GM23338 (cell line): ENCODE measurements at regions not wholly inside any gene's neighbourhood (a gene's known extent, or its start where the extent isn't known, plus 50 kb on each side); places are given as distances from the start of the nearest gene placed in this dataset.

Experiments
- CREB1 ChIP-seq: fragments of 250-450 bp; sonication (Bioruptor Pico); IDR thresholded peaks from 2 replicates; pipeline ENCODE4 v1.5.0; 2020; ENCODE audit warnings: low read depth, mild to moderate bottlenecking, moderate library complexity
- CTCF ChIP-seq, 2 experiments: fragments of 200-600 bp in 1 of 2; sonication (generic) in 1 of 2; conservative IDR thresholded peaks; 2 replicates each; pipeline versions ENCODE4 v1.5.1 to v1.6.1; 2016 to 2017; ENCODE audit warnings: antibody characterized with exemption in 2 of 2, low read depth in 2 of 2, mild to moderate bottlenecking in 2 of 2, moderate library complexity in 1 of 2
- EZH2 ChIP-seq: fragments of 200-600 bp; sonication (generic); IDR thresholded peaks from one replicate; pipeline ENCODE4 v1.8.0; 2017; ENCODE audit warnings: antibody characterized with exemption, mild to moderate bottlenecking, low read depth; ENCODE audit not compliant: unreplicated experiment
- EZH2phosphoT487 ChIP-seq: fragments of 200-600 bp; sonication (generic); IDR thresholded peaks from one replicate; pipeline ENCODE4 v1.8.1; 2018; ENCODE audit warnings: antibody characterized with exemption; ENCODE audit not compliant: unreplicated experiment
- JUNB ChIP-seq: IDR thresholded peaks from one replicate; pipeline ENCODE4 v1.6.1; 2016; ENCODE audit warnings: antibody characterized with exemption; ENCODE audit not compliant: unreplicated experiment
- NANOG ChIP-seq: IDR thresholded peaks from 2 replicates; pipeline ENCODE4 v1.6.1; 2016; ENCODE audit warnings: antibody characterized with exemption, borderline replicate concordance
- POLR2AphosphoS5 ChIP-seq: IDR thresholded peaks from 2 replicates; pipeline ENCODE4 v1.6.1; 2016; ENCODE audit warnings: antibody characterized with exemption, low read depth
- STAT1 ChIP-seq: IDR thresholded peaks from one replicate; pipeline ENCODE4 v1.6.1; 2016; ENCODE audit warnings: antibody characterized with exemption; ENCODE audit not compliant: unreplicated experiment
- ZNF114 ChIP-seq: fragments of 250-450 bp; sonication (Bioruptor Pico); IDR thresholded peaks from 2 replicates; pipeline ENCODE4 v1.5.0; 2020; ENCODE audit warnings: mild to moderate bottlenecking, moderate library complexity
- ZNF331 ChIP-seq: fragments of 250-450 bp; sonication (Bioruptor Pico); IDR thresholded peaks from 2 replicates; pipeline ENCODE4 v1.5.0; 2020; ENCODE audit warnings: low read depth, mild to moderate bottlenecking, moderate library complexity
- TF ChIP-seq, protein P1 (sequence below): IDR thresholded peaks from one replicate; pipeline ENCODE4 v1.6.1; 2018; ENCODE audit warnings: antibody characterized with exemption; ENCODE audit not compliant: unreplicated experiment
- TF ChIP-seq, protein P2 (sequence below): IDR thresholded peaks from 2 replicates; pipeline ENCODE4 v1.6.1; 2016; ENCODE audit warnings: antibody characterized with exemption
- TF ChIP-seq, protein P3 (sequence below): fragments of 250-450 bp; sonication (Bioruptor Pico); IDR thresholded peaks from 2 replicates; pipeline ENCODE4 v1.5.0; 2020; ENCODE audit warnings: mild to moderate bottlenecking, moderate library complexity

DNA sequence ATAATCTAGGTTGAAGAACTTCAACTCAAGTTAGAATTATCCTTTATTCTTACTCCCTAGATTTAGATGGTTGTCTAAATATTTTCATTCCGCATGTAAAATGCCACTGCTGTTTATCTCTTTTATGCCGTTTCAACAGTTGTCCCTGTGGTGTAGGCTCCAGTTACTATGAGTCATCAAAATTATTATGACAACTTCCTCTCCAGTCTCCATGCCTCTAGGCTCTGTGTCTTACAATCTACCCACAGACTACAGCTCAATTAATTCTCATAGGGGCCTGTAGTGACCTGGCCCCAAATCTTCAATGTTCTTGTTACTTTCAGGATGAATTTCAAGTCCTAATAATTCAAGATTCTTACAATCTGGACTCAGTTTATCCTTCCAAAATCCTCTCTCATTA, 105.8 kb upstream of the UNC13C start:
- TF ChIP-seq CTCF (conservative IDR thresholded peaks at IDR 0.05; ENCODE audit: low read depth in 2 of 2) = no peak
- TF ChIP-seq EZH2phosphoT487 = no peak
- no peak for TF ChIP-seq EZH2
- TF ChIP-seq POLR2AphosphoS5 = no peak
- TF ChIP-seq, protein P1, sequence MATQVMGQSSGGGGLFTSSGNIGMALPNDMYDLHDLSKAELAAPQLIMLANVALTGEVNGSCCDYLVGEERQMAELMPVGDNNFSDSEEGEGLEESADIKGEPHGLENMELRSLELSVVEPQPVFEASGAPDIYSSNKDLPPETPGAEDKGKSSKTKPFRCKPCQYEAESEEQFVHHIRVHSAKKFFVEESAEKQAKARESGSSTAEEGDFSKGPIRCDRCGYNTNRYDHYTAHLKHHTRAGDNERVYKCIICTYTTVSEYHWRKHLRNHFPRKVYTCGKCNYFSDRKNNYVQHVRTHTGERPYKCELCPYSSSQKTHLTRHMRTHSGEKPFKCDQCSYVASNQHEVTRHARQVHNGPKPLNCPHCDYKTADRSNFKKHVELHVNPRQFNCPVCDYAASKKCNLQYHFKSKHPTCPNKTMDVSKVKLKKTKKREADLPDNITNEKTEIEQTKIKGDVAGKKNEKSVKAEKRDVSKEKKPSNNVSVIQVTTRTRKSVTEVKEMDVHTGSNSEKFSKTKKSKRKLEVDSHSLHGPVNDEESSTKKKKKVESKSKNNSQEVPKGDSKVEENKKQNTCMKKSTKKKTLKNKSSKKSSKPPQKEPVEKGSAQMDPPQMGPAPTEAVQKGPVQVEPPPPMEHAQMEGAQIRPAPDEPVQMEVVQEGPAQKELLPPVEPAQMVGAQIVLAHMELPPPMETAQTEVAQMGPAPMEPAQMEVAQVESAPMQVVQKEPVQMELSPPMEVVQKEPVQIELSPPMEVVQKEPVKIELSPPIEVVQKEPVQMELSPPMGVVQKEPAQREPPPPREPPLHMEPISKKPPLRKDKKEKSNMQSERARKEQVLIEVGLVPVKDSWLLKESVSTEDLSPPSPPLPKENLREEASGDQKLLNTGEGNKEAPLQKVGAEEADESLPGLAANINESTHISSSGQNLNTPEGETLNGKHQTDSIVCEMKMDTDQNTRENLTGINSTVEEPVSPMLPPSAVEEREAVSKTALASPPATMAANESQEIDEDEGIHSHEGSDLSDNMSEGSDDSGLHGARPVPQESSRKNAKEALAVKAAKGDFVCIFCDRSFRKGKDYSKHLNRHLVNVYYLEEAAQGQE = no peak
- TF ChIP-seq CREB1 (CRISPR knock-in tag) = no peak
- TF ChIP-seq ZNF331 = no peak
- TF ChIP-seq, protein P2, sequence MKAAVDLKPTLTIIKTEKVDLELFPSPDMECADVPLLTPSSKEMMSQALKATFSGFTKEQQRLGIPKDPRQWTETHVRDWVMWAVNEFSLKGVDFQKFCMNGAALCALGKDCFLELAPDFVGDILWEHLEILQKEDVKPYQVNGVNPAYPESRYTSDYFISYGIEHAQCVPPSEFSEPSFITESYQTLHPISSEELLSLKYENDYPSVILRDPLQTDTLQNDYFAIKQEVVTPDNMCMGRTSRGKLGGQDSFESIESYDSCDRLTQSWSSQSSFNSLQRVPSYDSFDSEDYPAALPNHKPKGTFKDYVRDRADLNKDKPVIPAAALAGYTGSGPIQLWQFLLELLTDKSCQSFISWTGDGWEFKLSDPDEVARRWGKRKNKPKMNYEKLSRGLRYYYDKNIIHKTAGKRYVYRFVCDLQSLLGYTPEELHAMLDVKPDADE = no peak
- TF ChIP-seq JUNB = no peak
- no peak for TF ChIP-seq ZNF114
- TF ChIP-seq STAT1 = no peak
- TF ChIP-seq NANOG = no peak
- TF ChIP-seq, protein P3, sequence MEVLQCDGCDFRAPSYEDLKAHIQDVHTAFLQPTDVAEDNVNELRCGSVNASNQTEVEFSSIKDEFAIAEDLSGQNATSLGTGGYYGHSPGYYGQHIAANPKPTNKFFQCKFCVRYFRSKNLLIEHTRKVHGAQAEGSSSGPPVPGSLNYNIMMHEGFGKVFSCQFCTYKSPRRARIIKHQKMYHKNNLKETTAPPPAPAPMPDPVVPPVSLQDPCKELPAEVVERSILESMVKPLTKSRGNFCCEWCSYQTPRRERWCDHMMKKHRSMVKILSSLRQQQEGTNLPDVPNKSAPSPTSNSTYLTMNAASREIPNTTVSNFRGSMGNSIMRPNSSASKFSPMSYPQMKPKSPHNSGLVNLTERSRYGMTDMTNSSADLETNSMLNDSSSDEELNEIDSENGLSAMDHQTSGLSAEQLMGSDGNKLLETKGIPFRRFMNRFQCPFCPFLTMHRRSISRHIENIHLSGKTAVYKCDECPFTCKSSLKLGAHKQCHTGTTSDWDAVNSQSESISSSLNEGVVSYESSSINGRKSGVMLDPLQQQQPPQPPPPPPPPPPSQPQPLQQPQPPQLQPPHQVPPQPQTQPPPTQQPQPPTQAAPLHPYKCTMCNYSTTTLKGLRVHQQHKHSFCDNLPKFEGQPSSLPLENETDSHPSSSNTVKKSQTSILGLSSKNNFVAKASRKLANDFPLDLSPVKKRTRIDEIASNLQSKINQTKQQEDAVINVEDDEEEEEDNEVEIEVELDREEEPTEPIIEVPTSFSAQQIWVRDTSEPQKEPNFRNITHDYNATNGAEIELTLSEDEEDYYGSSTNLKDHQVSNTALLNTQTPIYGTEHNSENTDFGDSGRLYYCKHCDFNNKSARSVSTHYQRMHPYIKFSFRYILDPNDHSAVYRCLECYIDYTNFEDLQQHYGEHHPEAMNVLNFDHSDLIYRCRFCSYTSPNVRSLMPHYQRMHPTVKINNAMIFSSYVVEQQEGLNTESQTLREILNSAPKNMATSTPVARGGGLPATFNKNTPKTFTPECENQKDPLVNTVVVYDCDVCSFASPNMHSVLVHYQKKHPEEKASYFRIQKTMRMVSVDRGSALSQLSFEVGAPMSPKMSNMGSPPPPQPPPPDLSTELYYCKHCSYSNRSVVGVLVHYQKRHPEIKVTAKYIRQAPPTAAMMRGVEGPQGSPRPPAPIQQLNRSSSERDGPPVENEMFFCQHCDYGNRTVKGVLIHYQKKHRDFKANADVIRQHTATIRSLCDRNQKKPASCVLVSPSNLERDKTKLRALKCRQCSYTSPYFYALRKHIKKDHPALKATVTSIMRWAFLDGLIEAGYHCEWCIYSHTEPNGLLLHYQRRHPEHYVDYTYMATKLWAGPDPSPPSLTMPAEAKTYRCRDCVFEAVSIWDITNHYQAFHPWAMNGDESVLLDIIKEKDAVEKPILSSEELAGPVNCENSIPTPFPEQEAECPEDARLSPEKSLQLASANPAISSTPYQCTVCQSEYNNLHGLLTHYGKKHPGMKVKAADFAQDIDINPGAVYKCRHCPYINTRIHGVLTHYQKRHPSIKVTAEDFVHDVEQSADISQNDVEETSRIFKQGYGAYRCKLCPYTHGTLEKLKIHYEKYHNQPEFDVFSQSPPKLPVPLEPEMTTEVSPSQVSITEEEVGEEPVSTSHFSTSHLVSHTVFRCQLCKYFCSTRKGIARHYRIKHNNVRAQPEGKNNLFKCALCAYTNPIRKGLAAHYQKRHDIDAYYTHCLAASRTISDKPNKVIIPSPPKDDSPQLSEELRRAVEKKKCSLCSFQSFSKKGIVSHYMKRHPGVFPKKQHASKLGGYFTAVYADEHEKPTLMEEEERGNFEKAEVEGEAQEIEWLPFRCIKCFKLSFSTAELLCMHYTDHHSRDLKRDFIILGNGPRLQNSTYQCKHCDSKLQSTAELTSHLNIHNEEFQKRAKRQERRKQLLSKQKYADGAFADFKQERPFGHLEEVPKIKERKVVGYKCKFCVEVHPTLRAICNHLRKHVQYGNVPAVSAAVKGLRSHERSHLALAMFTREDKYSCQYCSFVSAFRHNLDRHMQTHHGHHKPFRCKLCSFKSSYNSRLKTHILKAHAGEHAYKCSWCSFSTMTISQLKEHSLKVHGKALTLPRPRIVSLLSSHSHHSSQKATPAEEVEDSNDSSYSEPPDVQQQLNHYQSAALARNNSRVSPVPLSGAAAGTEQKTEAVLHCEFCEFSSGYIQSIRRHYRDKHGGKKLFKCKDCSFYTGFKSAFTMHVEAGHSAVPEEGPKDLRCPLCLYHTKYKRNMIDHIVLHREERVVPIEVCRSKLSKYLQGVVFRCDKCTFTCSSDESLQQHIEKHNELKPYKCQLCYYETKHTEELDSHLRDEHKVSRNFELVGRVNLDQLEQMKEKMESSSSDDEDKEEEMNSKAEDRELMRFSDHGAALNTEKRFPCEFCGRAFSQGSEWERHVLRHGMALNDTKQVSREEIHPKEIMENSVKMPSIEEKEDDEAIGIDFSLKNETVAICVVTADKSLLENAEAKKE (CRISPR knock-in tag) = no peak
